Cardiac muscle cell (in vitro differentiated cells and primary cell): ENCODE measurements at regions not wholly inside any gene's neighbourhood (a gene's known extent, or its start where the extent isn't known, plus 50 kb on each side); places are given as distances from the start of the nearest gene placed in this dataset.

Experiments used
- DNase-seq, 2 donors: peaks; one replicate each; pipeline versions ENCODE4 v3.0.0 to v3.0.0-alpha.2; 2010 to 2017; ENCODE audit warnings: low read depth in 1 of 2, low spot score in 1 of 2
- H3K27ac ChIP-seq: fragments of 200-600 bp; sonication (generic); 2 replicates; pipeline ENCODE4 v1.5.1; 2016
- H3K27me3 ChIP-seq: fragments of 200-600 bp; sonication (generic); 2 replicates; pipeline ENCODE4 v1.6.0; 2016; ENCODE audit warnings: control low read depth
- H3K36me3 ChIP-seq: fragments of 200-600 bp; sonication (generic); 2 replicates; pipeline ENCODE4 v1.5.1; 2016; ENCODE audit warnings: control low read depth
- H3K4me1 ChIP-seq: fragments of 200-600 bp; sonication (generic); 2 replicates; pipeline ENCODE4 v1.8.1; 2017; ENCODE audit warnings: low read depth, mild to moderate bottlenecking, mixed run types
- H3K4me3 ChIP-seq: fragments of 200-600 bp; sonication (generic); 2 replicates; pipeline ENCODE4 v1.5.1; 2016; ENCODE audit warnings: mild to moderate bottlenecking
- H3K9me3 ChIP-seq: fragments of 200-600 bp; sonication (generic); 2 replicates; pipeline ENCODE4 v1.5.1; 2017; ENCODE audit warnings: low read depth, mild to moderate bottlenecking, control low read depth
- CTCF ChIP-seq: IDR thresholded peaks from 2 replicates; pipeline ENCODE4 v1.5.1; 2012; ENCODE audit warnings: low read depth, mild to moderate bottlenecking, low read length

GRCh38 chr14:34329301-34329700, 132.7 kb downstream of the SPTSSA start:
- H3K27ac ChIP-seq, result no peak overlapping the region
- no peak for TF ChIP-seq CTCF
- H3K9me3 ChIP-seq, result no peaks in the 10 kb centered on the region
- no peaks in the 10 kb centered on the region for H3K36me3 ChIP-seq
- no peaks in the 10 kb centered on the region for H3K4me1 ChIP-seq
- H3K27me3 ChIP-seq, result no peaks in the 10 kb centered on the region
- DNase-seq, result peak in 1 of 2 donors; percentile 7
- H3K4me3 ChIP-seq, result no peak overlapping the region

DNA sequence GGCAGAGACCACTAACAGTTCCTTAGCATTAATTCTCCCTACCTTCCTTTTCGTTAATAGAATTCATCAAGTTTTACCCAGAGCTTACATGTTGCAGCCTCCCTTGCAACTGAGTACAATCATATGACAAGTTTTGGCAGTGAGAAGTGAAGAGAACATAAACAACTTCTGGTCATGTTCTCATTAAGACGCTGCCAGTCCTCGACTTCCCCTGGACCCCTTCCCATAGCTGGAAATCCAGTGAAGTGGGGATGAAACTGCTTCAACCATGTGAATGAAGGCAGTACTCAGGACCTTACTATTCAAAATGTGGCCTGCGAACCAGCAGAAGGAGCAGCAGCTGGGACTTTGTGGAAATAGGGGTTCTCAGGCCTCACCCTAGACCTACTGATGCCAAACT, 133.9 kb downstream of the SPTSSA start:
- Histone ChIP-seq H3K27ac (no peak overlapping the region), H3K36me3 (no peaks in the 10 kb centered on the region), H3K9me3 (no peaks in the 10 kb centered on the region), H3K4me3 (no peak overlapping the region), H3K27me3 (no peaks in the 10 kb centered on the region), H3K4me1 (no peaks in the 10 kb centered on the region)
- TF ChIP-seq CTCF, result no peak
- DNase-seq, result peak in 1 of 2 donors; percentile 14

DNA sequence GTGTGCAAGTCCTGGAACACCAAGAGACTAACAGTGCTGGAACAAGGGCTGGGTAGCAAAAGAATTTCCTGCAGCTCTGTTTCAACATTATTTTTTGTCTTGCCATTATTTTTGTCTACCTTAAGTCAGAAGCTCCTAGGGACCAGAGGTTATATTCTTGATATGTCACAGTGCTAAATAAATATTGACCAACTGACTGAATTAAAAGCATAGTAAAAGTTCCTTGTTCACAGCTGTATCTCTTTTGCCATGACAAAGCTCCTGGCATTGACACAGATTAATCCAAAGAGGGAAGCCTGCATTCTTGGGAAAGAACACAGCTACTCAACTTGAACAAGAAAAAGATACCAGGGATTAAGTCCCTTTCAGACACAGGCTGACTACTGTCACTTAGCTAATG, 136.5 kb downstream of the SPTSSA start:
- H3K4me3 ChIP-seq, result no peak overlapping the region
- peak in 1 of 2 donors; percentile 33 for DNase-seq
- H3K36me3 ChIP-seq, result no peaks in the 10 kb centered on the region
- H3K27me3 ChIP-seq, result no peaks in the 10 kb centered on the region
- no peaks in the 10 kb centered on the region for H3K9me3 ChIP-seq
- TF ChIP-seq CTCF, result no peak
- H3K4me1 ChIP-seq, result no peaks in the 10 kb centered on the region
- no peak overlapping the region for H3K27ac ChIP-seq

DNA sequence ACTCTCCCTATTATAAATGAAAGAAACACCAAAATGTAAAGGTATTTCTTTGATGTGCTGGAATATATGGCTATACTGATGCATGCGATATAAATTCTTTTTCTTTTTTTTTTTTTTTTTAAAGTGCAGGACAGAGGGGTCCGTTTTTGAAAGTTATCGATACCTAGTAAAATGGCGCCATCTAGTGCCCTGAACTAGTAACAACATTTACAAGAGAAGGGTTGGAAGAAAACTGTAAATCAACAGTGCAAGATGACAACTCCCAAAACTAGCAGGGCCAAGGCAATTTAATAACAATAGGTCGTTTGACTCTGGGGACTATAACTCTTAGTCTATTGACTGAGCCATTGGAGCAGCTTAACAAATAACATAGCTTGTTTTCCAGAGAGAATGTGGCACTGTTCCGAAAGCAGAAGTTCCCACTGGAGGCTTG, 137.7 kb downstream of the SPTSSA start:
- DNase-seq, result peak; percentile 61 to 67
- Histone ChIP-seq H3K27me3 (no peaks in the 10 kb centered on the region), H3K9me3 (no peaks in the 10 kb centered on the region), H3K4me1 (no peaks in the 10 kb centered on the region), H3K4me3 (no peak overlapping the region), H3K36me3 (no peaks in the 10 kb centered on the region), H3K27ac (no peak overlapping the region)
- TF ChIP-seq CTCF, result peak; percentile 71

DNA sequence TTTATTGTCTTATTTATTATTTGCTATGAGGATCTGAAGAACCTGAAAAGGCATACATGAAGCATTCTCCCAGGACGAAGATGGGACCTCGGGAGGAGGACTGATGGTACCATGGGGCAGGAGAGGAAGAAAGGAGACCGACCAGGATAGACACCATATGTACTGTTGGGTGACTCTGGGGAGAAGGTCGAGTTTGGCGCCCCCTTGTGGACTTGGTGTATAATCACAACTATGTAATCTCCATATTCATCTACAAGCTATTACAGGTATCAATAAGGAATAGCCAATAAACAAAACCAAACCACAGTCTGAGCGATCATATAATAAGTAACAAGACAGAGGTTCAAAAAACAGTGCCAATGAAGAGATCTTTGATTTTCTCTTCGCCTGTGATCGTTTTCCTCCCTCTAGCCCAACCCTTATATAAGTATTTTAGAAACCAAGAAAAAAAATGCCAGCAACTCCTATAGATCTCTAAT, 139.1 kb downstream of the SPTSSA start:
- DNase-seq, result peak; percentile 61 to 70
- Histone ChIP-seq H3K4me3 (no peak overlapping the region), H3K27ac (no peak overlapping the region), H3K36me3 (no peaks in the 10 kb centered on the region), H3K9me3 (no peaks in the 10 kb centered on the region), H3K27me3 (no peaks in the 10 kb centered on the region), H3K4me1 (no peaks in the 10 kb centered on the region)
- TF ChIP-seq CTCF, result peak; percentile 76

- no peaks in the 10 kb centered on the region for H3K9me3 ChIP-seq
- no peak for TF ChIP-seq CTCF
- no peak overlapping the region for H3K4me3 ChIP-seq
- H3K27ac ChIP-seq, result no peak overlapping the region
- DNase-seq, result no peak
- H3K27me3 ChIP-seq, result no peaks in the 10 kb centered on the region
- H3K36me3 ChIP-seq, result no peaks in the 10 kb centered on the region
- H3K4me1 ChIP-seq, result no peaks in the 10 kb centered on the region
Measured at GRCh38 chr14:34319140-34319539, 142.9 kb downstream of the SPTSSA start.
